ENCODE measurements at regions not wholly inside any gene's neighbourhood (a gene's known extent, or its start where the extent isn't known, plus 50 kb on each side); places are given as distances from the start of the nearest gene placed in this dataset.

DNA sequence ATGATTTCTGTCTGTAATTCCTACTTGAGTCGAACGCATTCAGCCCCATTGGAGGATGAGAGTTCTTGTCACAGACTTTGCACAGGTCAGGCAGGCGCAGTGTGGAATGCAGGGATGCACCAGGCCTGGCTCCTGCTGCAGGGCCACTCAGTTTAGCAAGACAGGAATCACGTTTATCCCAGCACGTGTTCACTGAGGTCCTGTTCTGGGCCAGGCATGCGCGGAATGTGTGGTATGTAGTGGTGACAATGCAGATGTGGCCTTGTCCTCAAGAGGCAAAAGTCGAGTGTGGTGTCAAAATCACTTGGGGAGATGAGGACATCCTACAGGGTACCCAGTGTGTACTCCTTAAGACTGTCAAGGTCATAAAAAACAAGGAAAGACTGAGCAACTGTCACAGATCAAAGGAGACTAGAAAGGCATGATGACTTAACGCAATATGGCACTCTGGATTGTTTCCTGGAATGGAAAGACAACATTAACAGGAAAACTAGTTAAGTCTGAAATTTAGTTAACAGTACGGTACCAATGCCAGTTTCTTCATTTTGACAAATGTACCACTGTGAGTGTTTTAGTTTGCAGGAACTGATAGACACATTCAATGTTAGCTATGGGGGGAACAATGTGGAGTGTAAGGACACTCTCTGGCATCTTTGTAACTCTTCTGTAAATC is 121.5 kb upstream of the ADAMTS18 start:
- TF ChIP-seq, protein P1, sequence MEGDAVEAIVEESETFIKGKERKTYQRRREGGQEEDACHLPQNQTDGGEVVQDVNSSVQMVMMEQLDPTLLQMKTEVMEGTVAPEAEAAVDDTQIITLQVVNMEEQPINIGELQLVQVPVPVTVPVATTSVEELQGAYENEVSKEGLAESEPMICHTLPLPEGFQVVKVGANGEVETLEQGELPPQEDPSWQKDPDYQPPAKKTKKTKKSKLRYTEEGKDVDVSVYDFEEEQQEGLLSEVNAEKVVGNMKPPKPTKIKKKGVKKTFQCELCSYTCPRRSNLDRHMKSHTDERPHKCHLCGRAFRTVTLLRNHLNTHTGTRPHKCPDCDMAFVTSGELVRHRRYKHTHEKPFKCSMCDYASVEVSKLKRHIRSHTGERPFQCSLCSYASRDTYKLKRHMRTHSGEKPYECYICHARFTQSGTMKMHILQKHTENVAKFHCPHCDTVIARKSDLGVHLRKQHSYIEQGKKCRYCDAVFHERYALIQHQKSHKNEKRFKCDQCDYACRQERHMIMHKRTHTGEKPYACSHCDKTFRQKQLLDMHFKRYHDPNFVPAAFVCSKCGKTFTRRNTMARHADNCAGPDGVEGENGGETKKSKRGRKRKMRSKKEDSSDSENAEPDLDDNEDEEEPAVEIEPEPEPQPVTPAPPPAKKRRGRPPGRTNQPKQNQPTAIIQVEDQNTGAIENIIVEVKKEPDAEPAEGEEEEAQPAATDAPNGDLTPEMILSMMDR (IDR thresholded peaks at IDR 0.05): no peak
- no peak for TF ChIP-seq POLR2AphosphoS5 (IDR thresholded peaks at IDR 0.05)

All from upper lobe of left lung (tissue), 4 donors.